ENCODE measurements at regions not wholly inside any gene's neighbourhood (a gene's known extent, or its start where the extent isn't known, plus 50 kb on each side); places are given as distances from the start of the nearest gene placed in this dataset.

GRCh38 chr2:118639371-118639770 lies 208.1 kb downstream of the EN1 start:
- no peak overlapping the region for H3K4me2 ChIP-seq (ENCODE audit: low read depth, low read length, poor library complexity, severe bottlenecking)
- H4K20me1 ChIP-seq (ENCODE audit: low read depth, low read length), result no peaks in the 10 kb centered on the region
- TF ChIP-seq EZH2phosphoT487 (conservative IDR thresholded peaks at IDR 0.05; ENCODE audit: low read length) (no peak), CTCF (IDR thresholded peaks at IDR 0.05; ENCODE audit: insufficient read depth, low read length, poor library complexity, severe bottlenecking) (no peak)

GRCh38 chr2:118638453-118638852 lies 209.0 kb downstream of the EN1 start:
- H3K36me3 ChIP-seq (ENCODE audit: low read length), result no peaks in the 10 kb centered on the region
- no peak overlapping the region for H3K27ac ChIP-seq (ENCODE audit: low read depth, low read length)
- no peak overlapping the region for H3K4me3 ChIP-seq (ENCODE audit: insufficient read depth, low read length, poor library complexity, severe bottlenecking)
- H3K79me2 ChIP-seq (ENCODE audit: insufficient read depth, low read length), result no peaks in the 10 kb centered on the region
- no peaks in the 10 kb centered on the region for H3K9me2 ChIP-seq (replicated peaks; ENCODE audit: insufficient read depth, low read length)
- no peaks in the 10 kb centered on the region for H4K20me1 ChIP-seq (ENCODE audit: low read depth, low read length)
- H3K27me3 ChIP-seq (ENCODE audit: low read length), result no peaks in the 10 kb centered on the region
- TF ChIP-seq EZH2phosphoT487 (conservative IDR thresholded peaks at IDR 0.05; ENCODE audit: low read length), result no peak
- no peaks in the 10 kb centered on the region for H3F3A ChIP-seq (ENCODE audit: insufficient read depth)
- H3K9ac ChIP-seq (ENCODE audit: low read length), result no peak overlapping the region
- H3K4me2 ChIP-seq (ENCODE audit: low read depth, low read length, poor library complexity, severe bottlenecking), result no peak overlapping the region
- no peaks in the 10 kb centered on the region for H3K9me3 ChIP-seq (ENCODE audit: insufficient read depth, low read length)
- H2AFZ ChIP-seq (ENCODE audit: low read depth, low read length, severe bottlenecking), result no peak overlapping the region

More at GRCh38 chr2:118639371-118639770, 208.1 kb downstream of the EN1 start:
- Histone ChIP-seq H3K4me3 (ENCODE audit: insufficient read depth, low read length, poor library complexity, severe bottlenecking) (no peak overlapping the region), H3K36me3 (ENCODE audit: low read length) (no peaks in the 10 kb centered on the region), H3K27me3 (ENCODE audit: low read length) (no peaks in the 10 kb centered on the region), H3K9me3 (ENCODE audit: insufficient read depth, low read length) (no peaks in the 10 kb centered on the region), H3K27ac (ENCODE audit: low read depth, low read length) (no peak overlapping the region), H3K9me2 (replicated peaks; ENCODE audit: insufficient read depth, low read length) (no peaks in the 10 kb centered on the region), H3F3A (ENCODE audit: insufficient read depth) (no peaks in the 10 kb centered on the region), H3K9ac (ENCODE audit: low read length) (no peak overlapping the region), H3K79me2 (ENCODE audit: insufficient read depth, low read length) (no peaks in the 10 kb centered on the region), H2AFZ (ENCODE audit: low read depth, low read length, severe bottlenecking) (no peak overlapping the region)

- TF ChIP-seq EZH2phosphoT487 (conservative IDR thresholded peaks at IDR 0.05; ENCODE audit: low read length) (no peak), CTCF (IDR thresholded peaks at IDR 0.05; ENCODE audit: insufficient read depth, low read length, poor library complexity, severe bottlenecking) (no peak)
- no peaks in the 10 kb centered on the region for H3K36me3 ChIP-seq (ENCODE audit: low read length)
Measured at GRCh38 chr2:118635891-118636290, 211.6 kb downstream of the EN1 start.

GRCh38 chr2:118634876-118635275 lies 212.6 kb downstream of the EN1 start:
- H3K4me2 ChIP-seq (ENCODE audit: low read depth, low read length, poor library complexity, severe bottlenecking), result no peak overlapping the region
- TF ChIP-seq EZH2phosphoT487 (conservative IDR thresholded peaks at IDR 0.05; ENCODE audit: low read length), result no peak
- no peak for TF ChIP-seq CTCF (IDR thresholded peaks at IDR 0.05; ENCODE audit: insufficient read depth, low read length, poor library complexity, severe bottlenecking)
- H3K27ac ChIP-seq (ENCODE audit: low read depth, low read length), result no peak overlapping the region
- H3K9ac ChIP-seq (ENCODE audit: low read length), result no peak overlapping the region
- H3K27me3 ChIP-seq (ENCODE audit: low read length), result no peaks in the 10 kb centered on the region
- no peaks in the 10 kb centered on the region for H3K9me3 ChIP-seq (ENCODE audit: insufficient read depth, low read length)
- H3K79me2 ChIP-seq (ENCODE audit: insufficient read depth, low read length), result no peaks in the 10 kb centered on the region
- H3K9me2 ChIP-seq (replicated peaks; ENCODE audit: insufficient read depth, low read length), result no peaks in the 10 kb centered on the region
- H2AFZ ChIP-seq (ENCODE audit: low read depth, low read length, severe bottlenecking), result no peak overlapping the region
- H3K4me3 ChIP-seq (ENCODE audit: insufficient read depth, low read length, poor library complexity, severe bottlenecking), result no peak overlapping the region
- no peaks in the 10 kb centered on the region for H4K20me1 ChIP-seq (ENCODE audit: low read depth, low read length)
- H3K36me3 ChIP-seq (ENCODE audit: low read length), result no peaks in the 10 kb centered on the region
- H3F3A ChIP-seq (ENCODE audit: insufficient read depth), result no peaks in the 10 kb centered on the region

More at GRCh38 chr2:118635891-118636290, 211.6 kb downstream of the EN1 start:
- Histone ChIP-seq H3K79me2 (ENCODE audit: insufficient read depth, low read length) (no peaks in the 10 kb centered on the region), H3K9ac (ENCODE audit: low read length) (no peak overlapping the region), H2AFZ (ENCODE audit: low read depth, low read length, severe bottlenecking) (no peak overlapping the region), H3F3A (ENCODE audit: insufficient read depth) (no peaks in the 10 kb centered on the region), H3K4me2 (ENCODE audit: low read depth, low read length, poor library complexity, severe bottlenecking) (no peak overlapping the region), H3K9me2 (replicated peaks; ENCODE audit: insufficient read depth, low read length) (no peaks in the 10 kb centered on the region), H4K20me1 (ENCODE audit: low read depth, low read length) (no peaks in the 10 kb centered on the region), H3K4me3 (ENCODE audit: insufficient read depth, low read length, poor library complexity, severe bottlenecking) (no peak overlapping the region), H3K27me3 (ENCODE audit: low read length) (no peaks in the 10 kb centered on the region), H3K9me3 (ENCODE audit: insufficient read depth, low read length) (no peaks in the 10 kb centered on the region), H3K27ac (ENCODE audit: low read depth, low read length) (no peak overlapping the region)

Measured in SU-DHL-6 (cell line).